HEK293 (cell line): ENCODE measurements at regions not wholly inside any gene's neighbourhood (a gene's known extent, or its start where the extent isn't known, plus 50 kb on each side); places are given as distances from the start of the nearest gene placed in this dataset.

ENCODE experiments used
- CTCF ChIA-PET: fragments of 350-600 bp; formaldehyde crosslinking; extraction: SDS; loops from one replicate; lab custom pipeline; 2021; ENCODE audit warnings: antibody characterized with exemption; lab: Yijun Ruan, JAX
- POLR2A ChIA-PET: fragments of 300-600 bp; formaldehyde crosslinking; extraction: SDS; loops from one replicate; lab custom pipeline; 2020; ENCODE audit warnings: antibody characterized with exemption, inconsistent platforms; lab: Yijun Ruan, JAX
- H3K27ac ChIP-seq: fragments of 200-500 bp; sonication (Bioruptor generic); 2 replicates; pipeline ENCODE4 v1.5.1; 2014; ENCODE audit warnings: low read depth, low read length, control low read depth, inconsistent platforms; ENCODE audit errors: extremely low read depth
- H3K36me3 ChIP-seq, 2 experiments: fragments of 200-500 bp in 1 of 2; sonication (Bioruptor generic) in 1 of 2; 1 replicate in 1 of 2; 2 replicates in 1 of 2; pipeline ENCODE4 v1.5.1; 2014 to 2017; ENCODE audit warnings: inconsistent platforms in 2 of 2, low read length in 2 of 2; ENCODE audit not compliant: control insufficient read depth in 2 of 2, insufficient read depth in 1 of 2
- H3K4me1 ChIP-seq: fragments of 200-500 bp; sonication (Bioruptor generic); 2 replicates; pipeline ENCODE4 v1.5.1; 2014; ENCODE audit warnings: mild to moderate bottlenecking, low read length, inconsistent platforms; ENCODE audit not compliant: control insufficient read depth, insufficient read depth
- H3K4me3 ChIP-seq: 2 replicates; pipeline ENCODE4 v1.5.1; 2011; ENCODE audit warnings: low read depth, mild to moderate bottlenecking, control low read depth, low read length, moderate library complexity
- H3K9me3 ChIP-seq: fragments of 200-500 bp; sonication (Bioruptor generic); 2 replicates; pipeline ENCODE4 v1.5.1; 2014; ENCODE audit warnings: low read depth, low read length, inconsistent platforms; ENCODE audit not compliant: control insufficient read depth, insufficient read depth
- BCL11A ChIP-seq: fragments of 450-650 bp; formaldehyde crosslinking; IDR thresholded peaks from 2 replicates; pipeline ENCODE4 v1.5.1; 2016; ENCODE audit warnings: low read depth, missing biosample characterization, missing genetic modification characterization
- GFI1B ChIP-seq: fragments of 450-650 bp; formaldehyde crosslinking; IDR thresholded peaks from 2 replicates; pipeline ENCODE4 v1.5.1; 2016; ENCODE audit warnings: missing biosample characterization, missing genetic modification characterization
- KLF8 ChIP-seq: fragments of 450-650 bp; formaldehyde crosslinking; IDR thresholded peaks from 2 replicates; pipeline ENCODE4 v1.5.1; 2016; ENCODE audit warnings: missing biosample characterization, missing genetic modification characterization
- KLF9 ChIP-seq: fragments of 450-650 bp; formaldehyde crosslinking; IDR thresholded peaks from 2 replicates; pipeline ENCODE4 v1.5.1; 2016; ENCODE audit warnings: missing biosample characterization, missing genetic modification characterization, low read depth
- PRDM1 ChIP-seq: fragments of 450-650 bp; formaldehyde crosslinking; IDR thresholded peaks from 2 replicates; pipeline ENCODE4; 2016; ENCODE audit warnings: missing biosample characterization, missing genetic modification characterization
- SP2 ChIP-seq: fragments of 450-650 bp; formaldehyde crosslinking; IDR thresholded peaks from 2 replicates; pipeline ENCODE4 v1.5.1; 2016; ENCODE audit warnings: missing biosample characterization, missing genetic modification characterization
- WT1 ChIP-seq: fragments of 450-650 bp; formaldehyde crosslinking; IDR thresholded peaks from 2 replicates; pipeline ENCODE4 v1.5.1; 2016; ENCODE audit warnings: missing biosample characterization, missing genetic modification characterization
- YY1 ChIP-seq: fragments of 450-650 bp; formaldehyde crosslinking; IDR thresholded peaks from 2 replicates; pipeline ENCODE4 v1.5.1; 2018; ENCODE audit warnings: missing biosample characterization, missing genetic modification characterization
- YY2 ChIP-seq: fragments of 450-650 bp; formaldehyde crosslinking; IDR thresholded peaks from 2 replicates; pipeline ENCODE4 v1.5.1; 2016; ENCODE audit warnings: missing biosample characterization, missing genetic modification characterization
- ZFP69B ChIP-seq: fragments of 450-650 bp; formaldehyde crosslinking; IDR thresholded peaks from 2 replicates; pipeline ENCODE4 v1.5.1; 2016; ENCODE audit warnings: missing biosample characterization, missing genetic modification characterization
- ZNF121 ChIP-seq: fragments of 450-650 bp; formaldehyde crosslinking; IDR thresholded peaks from 2 replicates; pipeline ENCODE4 v1.5.1; 2016; ENCODE audit warnings: missing biosample characterization, missing genetic modification characterization
- ZNF239 ChIP-seq: fragments of 450-650 bp; formaldehyde crosslinking; IDR thresholded peaks from 2 replicates; pipeline ENCODE4 v1.5.1; 2016; ENCODE audit warnings: missing biosample characterization, missing genetic modification characterization
- ZNF302 ChIP-seq: fragments of 450-650 bp; formaldehyde crosslinking; IDR thresholded peaks from 2 replicates; pipeline ENCODE4 v1.5.1; 2016; ENCODE audit warnings: missing biosample characterization, missing genetic modification characterization, low read depth
- ZNF433 ChIP-seq: fragments of 450-650 bp; formaldehyde crosslinking; IDR thresholded peaks from 2 replicates; pipeline ENCODE4 v1.5.1; 2016; ENCODE audit warnings: missing biosample characterization, missing genetic modification characterization, low read depth
- ZNF48 ChIP-seq: fragments of 450-650 bp; formaldehyde crosslinking; IDR thresholded peaks from 2 replicates; pipeline ENCODE4 v1.5.1; 2016; ENCODE audit warnings: missing biosample characterization, missing genetic modification characterization
- ZNF501 ChIP-seq: fragments of 450-650 bp; formaldehyde crosslinking; IDR thresholded peaks from 2 replicates; pipeline ENCODE4 v1.5.1; 2016; ENCODE audit warnings: missing biosample characterization, missing genetic modification characterization
- ZNF549 ChIP-seq: fragments of 450-650 bp; IDR thresholded peaks from 2 replicates; pipeline ENCODE4 v1.5.1; 2018; ENCODE audit warnings: missing biosample characterization, missing genetic modification characterization, mild to moderate bottlenecking, inconsistent platforms, moderate library complexity
- ZNF585B ChIP-seq: fragments of 450-650 bp; formaldehyde crosslinking; IDR thresholded peaks from 2 replicates; pipeline ENCODE4 v1.5.1; 2016; ENCODE audit warnings: missing biosample characterization, missing genetic modification characterization
- ZNF623 ChIP-seq: fragments of 450-650 bp; formaldehyde crosslinking; IDR thresholded peaks from 2 replicates; pipeline ENCODE4 v1.5.1; 2016; ENCODE audit warnings: missing biosample characterization, missing genetic modification characterization
- ZNF658 ChIP-seq: fragments of 450-650 bp; formaldehyde crosslinking; IDR thresholded peaks from 2 replicates; pipeline ENCODE4; 2016; ENCODE audit warnings: missing biosample characterization, missing genetic modification characterization
- ZNF776 ChIP-seq: fragments of 450-650 bp; formaldehyde crosslinking; IDR thresholded peaks from 2 replicates; pipeline ENCODE4 v1.5.0; 2017; ENCODE audit warnings: missing biosample characterization, missing genetic modification characterization, borderline replicate concordance
- ZSCAN30 ChIP-seq: fragments of 450-650 bp; IDR thresholded peaks from 2 replicates; pipeline ENCODE4 v1.5.1; 2018; ENCODE audit warnings: missing biosample characterization, mild to moderate bottlenecking, missing genetic modification characterization, moderate library complexity
- TF ChIP-seq, protein P1 (sequence below): fragments of 450-650 bp; formaldehyde crosslinking; IDR thresholded peaks from 2 replicates; pipeline ENCODE4 v1.5.0; 2017; ENCODE audit warnings: missing biosample characterization, missing genetic modification characterization, borderline replicate concordance
- TF ChIP-seq, protein P2 (sequence below): fragments of 450-650 bp; formaldehyde crosslinking; IDR thresholded peaks from 2 replicates; pipeline ENCODE4 v1.5.1; 2016; ENCODE audit warnings: missing biosample characterization, missing genetic modification characterization
- TF ChIP-seq, protein P3 (sequence below): fragments of 450-650 bp; formaldehyde crosslinking; IDR thresholded peaks from 2 replicates; pipeline ENCODE4 v1.5.1; 2016; ENCODE audit warnings: missing biosample characterization, missing genetic modification characterization

DNA sequence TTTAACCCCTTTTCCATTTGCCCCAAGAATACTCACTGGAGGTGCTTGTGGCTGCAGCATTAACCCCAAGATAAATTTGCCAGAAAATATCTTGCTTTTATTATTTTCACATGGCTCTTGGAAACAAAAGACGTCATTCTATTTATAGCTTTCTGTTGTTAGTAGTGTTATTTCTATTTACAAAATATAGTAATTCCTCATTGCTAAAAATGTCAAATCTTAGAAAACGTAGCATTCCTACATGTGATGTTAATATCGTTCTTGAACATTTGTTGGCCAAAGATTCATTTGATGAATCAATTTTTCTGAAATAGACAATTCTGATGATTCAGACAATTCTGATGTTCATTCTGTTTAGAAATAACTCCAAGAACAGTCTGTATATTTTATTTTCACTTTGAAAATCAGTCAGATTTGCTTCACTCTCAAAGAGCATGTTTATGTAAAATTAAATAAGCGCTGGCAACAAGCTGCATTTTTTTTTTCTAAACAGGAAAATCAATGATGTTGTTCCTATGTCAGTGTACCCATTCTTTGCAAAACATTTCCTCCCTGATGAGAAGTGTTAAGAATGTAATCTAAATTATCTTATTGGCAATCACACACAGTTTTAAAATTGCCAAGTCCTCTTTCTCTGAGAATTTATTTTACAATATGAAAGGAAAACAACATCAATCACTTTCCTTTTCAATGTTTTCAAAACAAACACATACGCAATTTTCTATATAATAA is 334.0 kb downstream of the KCTD12 start:
- TF ChIP-seq PRDM1 (tag by site-specific recombination) (no peak), ZNF48 (tag by site-specific recombination) (no peak), ZSCAN30 (no peak), KLF8 (tag by site-specific recombination) (no peak), KLF9 (tag by site-specific recombination) (no peak), ZNF302 (no peak), ZFP69B (tag by site-specific recombination) (no peak)
- TF ChIP-seq, protein P1, sequence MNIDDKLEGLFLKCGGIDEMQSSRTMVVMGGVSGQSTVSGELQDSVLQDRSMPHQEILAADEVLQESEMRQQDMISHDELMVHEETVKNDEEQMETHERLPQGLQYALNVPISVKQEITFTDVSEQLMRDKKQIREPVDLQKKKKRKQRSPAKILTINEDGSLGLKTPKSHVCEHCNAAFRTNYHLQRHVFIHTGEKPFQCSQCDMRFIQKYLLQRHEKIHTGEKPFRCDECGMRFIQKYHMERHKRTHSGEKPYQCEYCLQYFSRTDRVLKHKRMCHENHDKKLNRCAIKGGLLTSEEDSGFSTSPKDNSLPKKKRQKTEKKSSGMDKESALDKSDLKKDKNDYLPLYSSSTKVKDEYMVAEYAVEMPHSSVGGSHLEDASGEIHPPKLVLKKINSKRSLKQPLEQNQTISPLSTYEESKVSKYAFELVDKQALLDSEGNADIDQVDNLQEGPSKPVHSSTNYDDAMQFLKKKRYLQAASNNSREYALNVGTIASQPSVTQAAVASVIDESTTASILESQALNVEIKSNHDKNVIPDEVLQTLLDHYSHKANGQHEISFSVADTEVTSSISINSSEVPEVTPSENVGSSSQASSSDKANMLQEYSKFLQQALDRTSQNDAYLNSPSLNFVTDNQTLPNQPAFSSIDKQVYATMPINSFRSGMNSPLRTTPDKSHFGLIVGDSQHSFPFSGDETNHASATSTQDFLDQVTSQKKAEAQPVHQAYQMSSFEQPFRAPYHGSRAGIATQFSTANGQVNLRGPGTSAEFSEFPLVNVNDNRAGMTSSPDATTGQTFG (tag by site-specific recombination) = no peak
- TF ChIP-seq, protein P2, sequence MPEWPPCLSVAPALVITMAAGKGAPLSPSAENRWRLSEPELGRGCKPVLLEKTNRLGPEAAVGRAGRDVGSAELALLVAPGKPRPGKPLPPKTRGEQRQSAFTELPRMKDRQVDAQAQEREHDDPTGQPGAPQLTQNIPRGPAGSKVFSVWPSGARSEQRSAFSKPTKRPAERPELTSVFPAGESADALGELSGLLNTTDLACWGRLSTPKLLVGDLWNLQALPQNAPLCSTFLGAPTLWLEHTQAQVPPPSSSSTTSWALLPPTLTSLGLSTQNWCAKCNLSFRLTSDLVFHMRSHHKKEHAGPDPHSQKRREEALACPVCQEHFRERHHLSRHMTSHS = no peak
- ChIA-PET POLR2A (no interaction called here), CTCF (no interaction called here)

DNA sequence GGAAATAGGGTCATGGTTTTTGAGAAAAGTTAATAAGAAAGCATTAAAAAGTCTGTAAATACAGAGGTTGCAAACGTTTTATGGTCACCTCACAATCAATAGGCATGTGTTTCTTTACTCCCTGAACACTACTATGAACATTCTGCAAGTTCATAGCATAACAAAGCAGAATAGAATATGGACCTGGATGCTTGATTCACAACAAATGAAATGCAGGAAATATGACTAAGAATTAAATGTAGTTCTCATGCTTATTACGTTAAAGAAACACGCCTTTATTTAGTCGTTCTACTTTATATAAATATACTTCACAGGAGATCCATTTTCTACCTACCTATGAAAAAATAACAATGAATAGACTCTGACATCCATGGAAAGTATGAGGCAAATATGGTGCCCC is 344.0 kb downstream of the KCTD12 start:
- H3K4me1 ChIP-seq = no peaks in the 10 kb centered on the region
- POLR2A ChIA-PET = no interaction called here
- no peaks in the 10 kb centered on the region for H3K36me3 ChIP-seq
- H3K9me3 ChIP-seq = no peaks in the 10 kb centered on the region
- TF ChIP-seq WT1 (tag by site-specific recombination) (no peak), ZNF585B (tag by site-specific recombination) (no peak), ZNF549 (tag by site-specific recombination) (no peak), ZNF121 (tag by site-specific recombination) (no peak)
- CTCF ChIA-PET = no interaction called here
- no peak overlapping the region for H3K27ac ChIP-seq
- no peak overlapping the region for H3K4me3 ChIP-seq

More for the DNA sequence above, 334.0 kb downstream of the KCTD12 start:
- no peak overlapping the region for H3K4me3 ChIP-seq
- no peak overlapping the region for H3K27ac ChIP-seq
- no peaks in the 10 kb centered on the region for H3K36me3 ChIP-seq
- H3K9me3 ChIP-seq = no peaks in the 10 kb centered on the region
- no peaks in the 10 kb centered on the region for H3K4me1 ChIP-seq

DNA sequence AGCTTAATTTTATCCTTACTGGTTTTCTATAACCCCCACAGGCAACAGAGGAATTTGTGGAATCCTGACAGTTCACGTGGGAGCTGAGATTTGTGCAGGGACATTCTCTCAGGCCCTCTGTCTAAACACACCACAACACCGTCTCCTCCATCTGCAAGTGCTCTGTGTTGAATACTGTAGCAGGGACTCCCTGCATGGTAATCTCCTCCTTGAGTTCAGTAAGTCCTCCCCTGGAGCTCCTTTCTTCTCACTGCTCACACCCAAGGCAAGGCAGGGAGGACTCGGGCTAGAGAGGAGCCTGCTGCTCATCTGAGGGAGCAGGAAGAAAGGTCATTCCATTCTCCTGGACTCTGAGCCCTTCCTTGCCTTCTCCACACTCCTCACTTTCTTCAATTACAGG is 348.2 kb downstream of the KCTD12 start:
- Histone ChIP-seq H3K9me3 (no peaks in the 10 kb centered on the region), H3K36me3 (no peaks in the 10 kb centered on the region), H3K4me3 (no peak overlapping the region), H3K4me1 (no peaks in the 10 kb centered on the region), H3K27ac (no peak overlapping the region)
- CTCF ChIA-PET = no interaction called here
- POLR2A ChIA-PET = no interaction called here
- TF ChIP-seq, protein P3, sequence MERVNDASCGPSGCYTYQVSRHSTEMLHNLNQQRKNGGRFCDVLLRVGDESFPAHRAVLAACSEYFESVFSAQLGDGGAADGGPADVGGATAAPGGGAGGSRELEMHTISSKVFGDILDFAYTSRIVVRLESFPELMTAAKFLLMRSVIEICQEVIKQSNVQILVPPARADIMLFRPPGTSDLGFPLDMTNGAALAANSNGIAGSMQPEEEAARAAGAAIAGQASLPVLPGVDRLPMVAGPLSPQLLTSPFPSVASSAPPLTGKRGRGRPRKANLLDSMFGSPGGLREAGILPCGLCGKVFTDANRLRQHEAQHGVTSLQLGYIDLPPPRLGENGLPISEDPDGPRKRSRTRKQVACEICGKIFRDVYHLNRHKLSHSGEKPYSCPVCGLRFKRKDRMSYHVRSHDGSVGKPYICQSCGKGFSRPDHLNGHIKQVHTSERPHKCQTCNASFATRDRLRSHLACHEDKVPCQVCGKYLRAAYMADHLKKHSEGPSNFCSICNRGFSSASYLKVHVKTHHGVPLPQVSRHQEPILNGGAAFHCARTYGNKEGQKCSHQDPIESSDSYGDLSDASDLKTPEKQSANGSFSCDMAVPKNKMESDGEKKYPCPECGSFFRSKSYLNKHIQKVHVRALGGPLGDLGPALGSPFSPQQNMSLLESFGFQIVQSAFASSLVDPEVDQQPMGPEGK (tag by site-specific recombination) = no peak
- TF ChIP-seq SP2 (tag by site-specific recombination) (no peak), ZNF658 (tag by site-specific recombination) (no peak), ZNF776 (no peak), ZNF433 (tag by site-specific recombination) (no peak), BCL11A (no peak), ZNF501 (no peak), ZNF239 (no peak), GFI1B (no peak), YY2 (tag by site-specific recombination) (no peak), YY1 (tag by site-specific recombination) (no peak), ZNF623 (tag by site-specific recombination) (no peak)
